ENCODE measurements at regions not wholly inside any gene's neighbourhood (a gene's known extent, or its start where the extent isn't known, plus 50 kb on each side); places are given as distances from the start of the nearest gene placed in this dataset.
"Not testable (repeated sequence)": the region's sequence is repeated elsewhere in the genome, so short reads cannot be mapped to it uniquely, and the experiment has no call there.

DNA sequence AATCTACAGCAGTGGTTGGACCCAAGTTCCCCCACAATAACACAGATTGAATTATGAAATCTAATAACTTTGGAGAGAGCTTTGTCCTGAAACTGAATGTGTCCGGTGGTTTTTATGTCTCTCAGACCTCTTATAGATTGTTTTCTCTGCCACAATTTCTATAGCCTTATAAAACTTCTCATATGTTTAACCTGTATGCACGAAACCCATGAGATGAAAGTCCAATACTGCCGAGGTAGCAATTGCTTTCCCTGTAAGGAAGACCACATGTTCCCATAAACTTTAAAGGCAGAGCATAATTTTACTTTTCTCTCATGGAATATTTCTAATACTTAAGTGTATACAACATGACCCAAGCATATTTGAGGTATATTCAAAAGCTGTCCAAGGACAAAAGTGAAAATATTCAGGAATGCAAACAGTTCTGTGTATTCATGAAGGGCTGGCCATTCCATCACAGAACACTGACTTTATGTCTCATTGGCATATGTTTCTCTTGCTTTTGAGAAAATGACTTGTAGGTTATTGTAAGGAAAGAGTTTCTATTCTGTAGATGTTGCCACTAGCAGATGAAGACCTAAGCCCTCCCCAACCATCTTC is 94.4 kb upstream of the TLE4 start:
- H3K9ac ChIP-seq (ENCODE audit: low read depth in 1 of 2, low read length in 2 of 2), result no peak overlapping the region
- H3K4me3 ChIP-seq (ENCODE audit: low read length in 2 of 2), result no peak overlapping the region
- no peaks in the 10 kb centered on the region for H3K9me3 ChIP-seq (ENCODE audit: control insufficient read depth in 2 of 2, low read length in 2 of 2)

DNA sequence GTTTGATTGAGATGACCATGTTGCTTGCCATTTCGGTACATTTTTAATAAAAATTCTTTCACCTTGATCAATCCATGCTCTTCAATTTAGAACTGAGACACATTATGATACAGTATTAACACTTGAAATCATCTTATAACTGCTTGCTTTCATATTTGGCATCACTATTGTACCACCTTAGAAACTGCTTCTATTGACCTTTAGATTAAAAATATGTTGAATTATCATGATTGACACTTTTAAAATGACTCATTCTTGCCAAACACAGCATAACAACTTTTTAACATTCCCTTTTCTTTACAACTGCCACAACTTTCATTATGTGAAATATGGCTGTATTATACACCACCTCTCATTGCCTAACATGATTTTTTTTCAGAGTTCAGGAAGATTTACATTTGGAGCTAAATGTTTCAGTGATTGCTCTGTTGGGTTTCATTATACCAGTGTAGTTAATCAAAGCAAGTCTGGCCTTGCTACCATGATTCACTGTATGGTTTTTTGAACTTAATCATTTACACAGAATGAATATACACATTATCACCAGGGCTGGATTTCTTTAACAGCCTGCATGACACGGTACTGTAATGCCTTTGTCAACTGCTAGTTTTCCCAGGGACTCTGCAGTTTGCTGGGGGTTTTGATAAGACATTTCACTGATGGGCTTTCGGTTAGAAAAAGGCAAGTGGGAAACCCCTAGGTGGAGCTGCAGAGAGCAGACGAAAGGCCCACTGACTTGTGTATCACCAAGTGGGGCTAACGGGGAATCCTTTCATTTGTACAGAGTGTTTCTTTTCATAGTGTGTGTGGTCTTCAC is 93.6 kb upstream of the TLE4 start:
- Histone ChIP-seq H3K9ac (ENCODE audit: low read depth in 1 of 2, low read length in 2 of 2) (no peak overlapping the region), H3K9me3 (ENCODE audit: control insufficient read depth in 2 of 2, low read length in 2 of 2) (no peaks in the 10 kb centered on the region), H3K27me3 (ENCODE audit: control insufficient read depth in 2 of 2, insufficient read depth in 2 of 2, low read length in 2 of 2) (no peaks in the 10 kb centered on the region), H3K27ac (ENCODE audit: low read depth in 2 of 2, low read length in 2 of 2) (no peak overlapping the region), H3K36me3 (ENCODE audit: control insufficient read depth in 2 of 2, insufficient read depth in 2 of 2, low read length in 2 of 2) (no peaks in the 10 kb centered on the region), H3K4me3 (ENCODE audit: low read length in 2 of 2) (no peak overlapping the region), H3K4me1 (ENCODE audit: control insufficient read depth in 2 of 2, insufficient read depth in 2 of 2, low read length in 2 of 2) (peaks cover 9 to 17% of the 10 kb centered on the region in 2 donors)

More for the DNA sequence above, 94.4 kb upstream of the TLE4 start:
- Histone ChIP-seq H3K4me1 (ENCODE audit: control insufficient read depth in 2 of 2, insufficient read depth in 2 of 2, low read length in 2 of 2) (peaks cover 9 to 17% of the 10 kb centered on the region in 2 donors), H3K27ac (ENCODE audit: low read depth in 2 of 2, low read length in 2 of 2) (no peak overlapping the region), H3K36me3 (ENCODE audit: control insufficient read depth in 2 of 2, insufficient read depth in 2 of 2, low read length in 2 of 2) (no peaks in the 10 kb centered on the region), H3K27me3 (ENCODE audit: control insufficient read depth in 2 of 2, insufficient read depth in 2 of 2, low read length in 2 of 2) (no peaks in the 10 kb centered on the region)

DNA sequence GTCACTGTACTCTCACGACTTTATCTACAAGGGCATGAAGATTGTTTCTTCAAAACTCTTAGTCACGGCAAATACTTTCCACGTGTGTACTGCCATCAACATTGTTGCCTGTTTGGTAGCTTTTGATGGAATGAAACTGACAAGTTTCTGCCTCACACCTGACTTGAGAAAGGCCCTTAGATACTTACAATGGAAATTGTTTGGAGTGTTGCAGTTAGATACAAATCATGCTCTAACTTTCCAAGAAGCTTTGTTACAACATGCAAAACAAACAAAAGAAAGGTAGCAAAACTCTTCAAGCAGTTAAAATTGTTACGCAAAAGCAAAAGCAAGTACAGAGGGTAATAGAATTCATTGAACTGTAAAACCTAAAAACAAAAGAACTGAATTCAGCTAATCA is 91.1 kb upstream of the TLE4 start:
- H3K27me3 ChIP-seq (ENCODE audit: control insufficient read depth in 2 of 2, insufficient read depth in 2 of 2, low read length in 2 of 2), result no peaks in the 10 kb centered on the region

DNA sequence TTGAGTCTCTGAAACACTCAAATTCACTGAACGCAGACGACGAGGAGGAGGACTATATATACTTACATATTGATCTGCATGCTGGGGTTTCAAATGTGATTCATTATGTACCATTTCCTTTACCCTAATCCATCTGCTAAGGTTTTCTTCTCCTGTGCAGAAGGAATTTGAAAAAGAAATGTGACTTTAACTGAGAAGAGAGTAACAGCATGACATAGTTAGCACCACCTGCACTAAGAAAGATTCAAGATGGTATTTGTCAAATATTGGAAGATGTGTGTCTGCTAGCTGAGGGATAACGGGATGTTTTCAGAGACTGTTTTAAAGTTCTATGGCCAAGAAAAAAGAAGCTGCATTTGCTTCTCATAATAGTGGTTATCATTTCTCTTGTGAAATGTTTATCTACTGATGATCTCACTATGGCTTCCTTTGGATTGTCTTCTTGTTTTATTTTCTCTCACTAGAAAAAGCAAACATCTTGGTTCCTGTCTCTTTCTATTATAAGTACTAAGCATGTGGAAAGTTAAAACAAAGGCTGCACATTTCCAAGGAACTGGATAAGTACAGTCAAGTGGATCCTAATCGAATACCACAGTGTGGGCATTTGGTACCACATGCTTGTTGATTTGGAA is 89.8 kb upstream of the TLE4 start:
- H3K9me3 ChIP-seq (ENCODE audit: control insufficient read depth in 2 of 2, low read length in 2 of 2), result no peaks in the 10 kb centered on the region
- H3K4me3 ChIP-seq (ENCODE audit: low read length in 2 of 2), result no peak overlapping the region
- no peak overlapping the region for H3K27ac ChIP-seq (ENCODE audit: low read depth in 2 of 2, low read length in 2 of 2)
- no peaks in the 10 kb centered on the region for H3K27me3 ChIP-seq (ENCODE audit: control insufficient read depth in 2 of 2, insufficient read depth in 2 of 2, low read length in 2 of 2)
- no peaks in the 10 kb centered on the region for H3K36me3 ChIP-seq (ENCODE audit: control insufficient read depth in 2 of 2, insufficient read depth in 2 of 2, low read length in 2 of 2)
- H3K9ac ChIP-seq (ENCODE audit: low read depth in 1 of 2, low read length in 2 of 2), result no peak overlapping the region
- H3K4me1 ChIP-seq (ENCODE audit: control insufficient read depth in 2 of 2, insufficient read depth in 2 of 2, low read length in 2 of 2), result peaks cover 5 to 13% of the 10 kb centered on the region in 2 donors

More for the DNA sequence above, 91.1 kb upstream of the TLE4 start:
- Histone ChIP-seq H3K4me1 (ENCODE audit: control insufficient read depth in 2 of 2, insufficient read depth in 2 of 2, low read length in 2 of 2) (peaks cover 9 to 17% of the 10 kb centered on the region in 2 donors), H3K9ac (ENCODE audit: low read depth in 1 of 2, low read length in 2 of 2) (no peak overlapping the region), H3K9me3 (ENCODE audit: control insufficient read depth in 2 of 2, low read length in 2 of 2) (no peaks in the 10 kb centered on the region), H3K36me3 (ENCODE audit: control insufficient read depth in 2 of 2, insufficient read depth in 2 of 2, low read length in 2 of 2) (no peaks in the 10 kb centered on the region), H3K4me3 (ENCODE audit: low read length in 2 of 2) (no peak overlapping the region), H3K27ac (ENCODE audit: low read depth in 2 of 2, low read length in 2 of 2) (no peak overlapping the region)

DNA sequence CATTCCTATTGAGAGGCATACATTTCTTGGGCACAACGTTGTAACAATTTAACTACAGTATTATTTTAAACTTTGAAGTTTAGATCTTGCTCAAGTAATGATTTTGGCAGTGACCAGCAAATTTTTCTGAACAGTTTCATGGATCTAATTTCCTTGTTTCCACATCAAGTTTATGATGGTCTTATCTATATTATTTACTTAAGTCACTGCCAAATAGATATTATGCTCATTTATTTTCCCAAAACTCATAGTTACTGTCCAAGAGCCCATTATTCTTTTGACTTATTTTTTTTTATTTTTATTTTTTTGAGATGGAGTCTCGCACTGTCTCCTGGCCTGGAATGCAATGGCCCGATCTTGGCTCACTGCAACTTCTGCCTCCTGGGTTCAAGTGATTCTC is 86.5 kb upstream of the TLE4 start:
- H3K27me3 ChIP-seq (ENCODE audit: control insufficient read depth in 2 of 2, insufficient read depth in 2 of 2, low read length in 2 of 2), result no peaks in the 10 kb centered on the region
- H3K4me3 ChIP-seq (ENCODE audit: low read length in 2 of 2), result no peak overlapping the region
- no peak overlapping the region for H3K9ac ChIP-seq (ENCODE audit: low read depth in 1 of 2, low read length in 2 of 2)
- H3K27ac ChIP-seq (ENCODE audit: low read depth in 2 of 2, low read length in 2 of 2), result no peak overlapping the region
- no peaks in the 10 kb centered on the region for H3K9me3 ChIP-seq (ENCODE audit: control insufficient read depth in 2 of 2, low read length in 2 of 2)
- H3K36me3 ChIP-seq (ENCODE audit: control insufficient read depth in 2 of 2, insufficient read depth in 2 of 2, low read length in 2 of 2), result no peaks in the 10 kb centered on the region
- H3K4me1 ChIP-seq (ENCODE audit: control insufficient read depth in 2 of 2, insufficient read depth in 2 of 2, low read length in 2 of 2), result no peaks in the 10 kb centered on the region

DNA sequence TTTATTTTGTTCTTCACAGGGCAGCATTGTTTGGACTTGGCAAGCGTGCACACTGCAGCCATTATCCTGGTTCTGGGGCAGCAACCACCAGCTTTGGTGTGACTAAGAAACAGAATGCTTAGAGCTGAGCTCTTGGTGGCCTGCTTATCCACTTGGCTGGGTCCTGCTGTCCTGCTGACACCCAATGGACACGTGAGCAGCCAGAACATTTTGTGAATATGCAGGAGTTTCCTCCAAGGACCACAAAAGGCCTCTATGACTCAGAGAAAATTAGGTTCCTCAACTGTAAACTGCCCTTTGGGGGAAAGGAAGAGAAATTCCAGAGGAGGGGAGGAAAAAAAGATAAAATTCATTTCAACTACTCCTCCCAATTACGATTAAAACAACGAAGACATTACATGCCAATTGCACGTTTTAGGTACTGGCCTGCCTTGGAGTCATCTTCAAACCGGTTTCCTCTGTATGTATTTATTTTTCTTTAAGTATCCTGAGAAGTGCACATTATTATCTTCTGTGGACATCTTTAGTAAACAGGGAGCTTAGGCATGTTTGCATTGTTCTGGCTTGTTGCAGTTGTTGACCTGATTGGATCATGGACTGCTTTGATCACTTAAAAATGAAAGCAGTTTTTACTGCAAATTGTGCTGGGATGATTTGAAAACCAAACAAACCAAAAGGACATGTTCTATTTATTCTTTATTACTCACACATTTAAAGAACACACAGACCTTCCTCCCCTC is 82.3 kb upstream of the TLE4 start:
- no peak overlapping the region for H3K27ac ChIP-seq (ENCODE audit: low read depth in 2 of 2, low read length in 2 of 2)
- peaks cover 0 to 2% of the 10 kb centered on the region in 2 donors for H3K9me3 ChIP-seq (ENCODE audit: control insufficient read depth in 2 of 2, low read length in 2 of 2)
- H3K9ac ChIP-seq (ENCODE audit: low read depth in 1 of 2, low read length in 2 of 2), result no peak overlapping the region
- no peaks in the 10 kb centered on the region for H3K36me3 ChIP-seq (ENCODE audit: control insufficient read depth in 2 of 2, insufficient read depth in 2 of 2, low read length in 2 of 2)
- H3K4me3 ChIP-seq (ENCODE audit: low read length in 2 of 2), result no peak overlapping the region
- no peaks in the 10 kb centered on the region for H3K27me3 ChIP-seq (ENCODE audit: control insufficient read depth in 2 of 2, insufficient read depth in 2 of 2, low read length in 2 of 2)
- H3K4me1 ChIP-seq (ENCODE audit: control insufficient read depth in 2 of 2, insufficient read depth in 2 of 2, low read length in 2 of 2), result no peaks in the 10 kb centered on the region

DNA sequence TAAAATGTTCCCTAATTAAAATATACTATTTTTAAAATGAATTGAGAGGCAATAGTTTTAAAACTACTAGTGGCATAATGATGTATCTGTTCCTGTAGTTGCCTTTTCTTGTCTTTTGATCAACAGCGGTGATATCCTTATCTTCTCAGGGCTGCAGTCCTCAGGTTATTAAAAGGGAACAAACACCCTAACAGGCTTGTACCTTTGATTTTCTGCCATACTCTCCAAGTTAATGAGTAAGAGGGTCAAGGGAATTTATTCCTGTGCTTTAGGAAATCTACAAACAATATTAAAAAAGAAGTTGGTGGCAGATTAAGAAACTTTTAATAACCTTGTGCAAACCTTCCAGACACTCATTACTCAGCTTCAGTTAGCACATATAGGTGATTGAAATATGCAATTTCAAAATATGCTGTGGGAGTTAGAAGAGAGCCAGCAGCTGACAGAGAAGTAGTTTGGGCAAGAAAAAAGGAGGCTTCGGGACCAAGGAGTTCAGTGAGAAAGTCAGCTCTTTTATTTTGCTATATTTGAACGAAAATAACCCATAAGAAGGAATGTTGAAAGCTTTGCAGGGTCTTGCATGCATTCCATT is 81.0 kb upstream of the TLE4 start:
- Histone ChIP-seq H3K9me3 (ENCODE audit: control insufficient read depth in 2 of 2, low read length in 2 of 2) (peaks cover 0 to 2% of the 10 kb centered on the region in 2 donors), H3K9ac (ENCODE audit: low read depth in 1 of 2, low read length in 2 of 2) (no peak overlapping the region), H3K4me1 (ENCODE audit: control insufficient read depth in 2 of 2, insufficient read depth in 2 of 2, low read length in 2 of 2) (no peaks in the 10 kb centered on the region), H3K4me3 (ENCODE audit: low read length in 2 of 2) (no peak overlapping the region), H3K36me3 (ENCODE audit: control insufficient read depth in 2 of 2, insufficient read depth in 2 of 2, low read length in 2 of 2) (no peaks in the 10 kb centered on the region), H3K27ac (ENCODE audit: low read depth in 2 of 2, low read length in 2 of 2) (no peak overlapping the region), H3K27me3 (ENCODE audit: control insufficient read depth in 2 of 2, insufficient read depth in 2 of 2, low read length in 2 of 2) (no peaks in the 10 kb centered on the region)

DNA sequence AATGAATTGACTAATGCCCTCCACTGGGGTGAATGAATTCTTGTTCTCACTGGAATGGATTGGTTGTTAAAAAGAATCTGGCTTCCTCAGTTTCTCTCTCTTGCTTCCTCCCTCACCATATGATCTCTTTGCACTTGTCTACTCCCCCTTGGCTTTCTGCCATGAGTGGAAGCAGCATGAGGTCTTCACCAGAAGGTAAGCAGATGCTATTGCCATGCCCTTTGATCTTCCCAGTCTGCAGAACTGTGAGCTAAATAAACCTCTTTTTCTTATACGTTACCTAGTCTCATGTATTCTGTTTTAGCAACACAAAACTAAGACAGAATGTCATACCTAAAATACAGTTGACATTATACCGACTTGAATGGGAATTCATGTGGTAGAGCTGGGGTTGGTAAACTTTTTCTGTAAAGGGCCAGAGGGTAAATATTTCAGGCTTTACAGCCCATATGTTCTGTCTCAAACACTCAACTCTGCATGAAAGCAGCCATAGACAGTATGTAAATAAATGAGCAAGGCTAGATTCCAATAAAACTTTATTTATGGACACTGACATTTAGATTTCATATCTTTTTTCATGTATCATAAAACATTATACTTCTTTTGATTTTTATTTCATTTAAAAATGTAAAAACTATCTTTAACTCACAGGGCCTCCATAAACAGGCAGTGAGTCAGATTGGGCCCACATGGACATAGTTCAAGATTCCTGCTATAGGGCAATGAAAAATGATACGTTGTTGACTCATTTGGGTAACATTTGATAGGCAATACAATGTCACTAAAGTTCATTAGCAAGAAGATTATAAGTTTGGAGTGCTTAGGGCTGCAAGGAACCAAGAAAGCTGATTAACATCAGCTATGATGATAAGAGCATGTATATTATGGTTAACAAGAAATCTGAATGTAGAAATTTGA is 79.4 kb upstream of the TLE4 start:
- no peaks in the 10 kb centered on the region for H3K36me3 ChIP-seq (ENCODE audit: control insufficient read depth in 2 of 2, insufficient read depth in 2 of 2, low read length in 2 of 2)
- no peak overlapping the region for H3K27ac ChIP-seq (ENCODE audit: low read depth in 2 of 2, low read length in 2 of 2)
- H3K4me3 ChIP-seq (ENCODE audit: low read length in 2 of 2), result no peak overlapping the region
- H3K4me1 ChIP-seq (ENCODE audit: control insufficient read depth in 2 of 2, insufficient read depth in 2 of 2, low read length in 2 of 2), result no peaks in the 10 kb centered on the region
- H3K9me3 ChIP-seq (ENCODE audit: control insufficient read depth in 2 of 2, low read length in 2 of 2), result peaks cover 0 to 2% of the 10 kb centered on the region in 2 donors
- no peak overlapping the region for H3K9ac ChIP-seq (ENCODE audit: low read depth in 1 of 2, low read length in 2 of 2)
- no peaks in the 10 kb centered on the region for H3K27me3 ChIP-seq (ENCODE audit: control insufficient read depth in 2 of 2, insufficient read depth in 2 of 2, low read length in 2 of 2)

DNA sequence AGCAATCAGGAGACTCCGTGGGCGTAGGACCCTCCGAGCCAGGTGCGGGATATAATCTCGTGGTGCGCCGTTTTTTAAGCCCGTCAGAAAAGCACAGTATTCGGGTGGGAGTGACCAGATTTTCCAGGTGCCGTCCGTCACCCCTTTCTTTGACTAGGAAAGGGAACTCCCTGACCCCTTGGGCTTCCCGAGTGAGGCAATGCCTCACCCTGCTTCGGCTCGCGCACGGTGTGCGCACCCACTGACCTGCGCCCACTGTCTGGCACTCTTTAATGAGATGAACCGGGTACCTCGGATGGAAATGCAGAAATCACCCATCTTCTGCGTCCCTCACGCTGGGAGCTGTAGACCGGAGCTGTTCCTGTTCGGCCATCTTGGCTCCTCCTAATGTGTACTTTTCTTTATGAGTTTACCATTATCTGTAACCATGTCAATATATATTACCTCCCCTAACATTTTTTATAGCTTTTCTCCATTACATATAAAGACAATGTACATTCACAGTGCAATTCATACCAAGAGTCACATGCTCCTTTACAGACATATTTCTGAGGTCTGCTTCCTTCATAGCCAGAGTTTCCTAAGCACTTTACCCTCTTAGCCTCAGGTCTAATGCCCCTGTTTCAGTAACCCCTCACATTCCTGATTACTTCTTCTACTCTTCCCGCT is 71.4 kb upstream of the TLE4 start:
- not testable (repeated sequence) for H3K9me3 ChIP-seq (ENCODE audit: control insufficient read depth in 2 of 2, low read length in 2 of 2); H3K4me1 ChIP-seq (ENCODE audit: control insufficient read depth in 2 of 2, insufficient read depth in 2 of 2, low read length in 2 of 2); H3K36me3 ChIP-seq (ENCODE audit: control insufficient read depth in 2 of 2, insufficient read depth in 2 of 2, low read length in 2 of 2); H3K9ac ChIP-seq (ENCODE audit: low read depth in 1 of 2, low read length in 2 of 2); H3K27ac ChIP-seq (ENCODE audit: low read depth in 2 of 2, low read length in 2 of 2); H3K27me3 ChIP-seq (ENCODE audit: control insufficient read depth in 2 of 2, insufficient read depth in 2 of 2, low read length in 2 of 2)
- peak overlapping the region in 1 of 2 donors; percentile 2 for H3K4me3 ChIP-seq (ENCODE audit: low read length in 2 of 2)

All from mucosa of rectum (tissue), 2 donors.